Endothelial cell of umbilical vein (primary cell): ENCODE measurements at regions not wholly inside any gene's neighbourhood (a gene's known extent, or its start where the extent isn't known, plus 50 kb on each side); places are given as distances from the start of the nearest gene placed in this dataset.

ENCODE experiments used
- BruUV-seq: library from RNA; stranded (reverse); fragments of 400-500 nt; replicated peaks from 2 replicates; lab custom pipeline; 2021; lab: Mats Ljungman, UMichigan
- CTCF ChIA-PET: fragments of 300-600, 350-600 bp; sonication (Branson Sonifier 250); formaldehyde crosslinking; loops from one replicate; lab custom pipeline; 2021; ENCODE audit warnings: antibody characterized with exemption, inconsistent platforms; lab: Charles Lee
- POLR2A ChIA-PET: fragments of 300-600, 350-600 bp; sonication (Branson Sonifier 250); formaldehyde crosslinking; loops from one replicate; lab custom pipeline; 2021; ENCODE audit warnings: antibody characterized with exemption, inconsistent platforms; lab: Charles Lee
- DNase-seq: peaks from one replicate; pipeline ENCODE4 v3.0.0-alpha.2; 2011; ENCODE audit warnings: low read depth, low spot score
- FAIRE-seq: peaks from 2 replicates; lab custom pipeline; 2011; peaks lifted over from hg19 to GRCh38; lab: Jason Lieb, UNC
- H2AFZ ChIP-seq: 2 replicates; pipeline ENCODE4 v1.6.0; 2012; ENCODE audit warnings: low read depth, low read length, control low read depth, inconsistent platforms
- H3K27ac ChIP-seq: 2 replicates; pipeline ENCODE4 v1.5.1; 2011; ENCODE audit warnings: low read depth, mild to moderate bottlenecking, control low read depth, low read length, moderate library complexity; ENCODE audit not compliant: insufficient read depth
- H3K27me3 ChIP-seq, 2 experiments: 2 replicates each; pipeline versions ENCODE4 v1.6.0 to v1.6.1; 2011; ENCODE audit warnings: low read length in 2 of 2, mixed read lengths in 1 of 2; ENCODE audit not compliant: control insufficient read depth in 2 of 2, insufficient read depth in 2 of 2
- H3K36me3 ChIP-seq, 2 experiments: 2 replicates in 1 of 2; 3 replicates in 1 of 2; pipeline ENCODE4 v1.5.1; 2011; ENCODE audit warnings: low read length in 2 of 2, mild to moderate bottlenecking in 1 of 2, moderate library complexity in 1 of 2; ENCODE audit not compliant: control insufficient read depth in 2 of 2, insufficient read depth in 2 of 2; ENCODE audit errors: extremely low read depth in 1 of 2
- H3K4me1 ChIP-seq: 3 replicates; pipeline ENCODE4 v1.5.1; 2011; ENCODE audit warnings: mild to moderate bottlenecking, low read length; ENCODE audit not compliant: control insufficient read depth, insufficient read depth; ENCODE audit errors: extremely low read depth
- H3K4me2 ChIP-seq: 2 replicates; pipeline ENCODE4 v1.6.1; 2011; ENCODE audit warnings: low read length, control low read depth, mixed read lengths; ENCODE audit not compliant: insufficient read depth
- H3K4me3 ChIP-seq, 3 experiments: fragments of 200-600 bp in 1 of 3; sonication (generic), shearing (Covaris generic) in 1 of 3; replicated peaks in 1 of 3; 2 replicates each; pipeline ENCODE4 v1.5.1; 2011 to 2016; ENCODE audit warnings: control low read depth in 3 of 3, low read length in 3 of 3, mild to moderate bottlenecking in 2 of 3, inconsistent platforms in 1 of 3, low read depth in 1 of 3, moderate library complexity in 1 of 3; ENCODE audit not compliant: insufficient read depth in 1 of 3
- H3K79me2 ChIP-seq: 2 replicates; pipeline ENCODE4 v1.6.0; 2012; ENCODE audit warnings: low read length, inconsistent platforms; ENCODE audit not compliant: control insufficient read depth, insufficient read depth
- H3K9ac ChIP-seq: replicated peaks from 2 replicates; pipeline ENCODE3; 2011; ENCODE audit warnings: low read length, control low read depth; ENCODE audit not compliant: insufficient read depth; ENCODE audit errors: extremely low read depth
- H3K9me1 ChIP-seq: replicated peaks from 3 replicates; pipeline ENCODE4 v1.6.0; 2011; ENCODE audit warnings: mild to moderate bottlenecking, low read length; ENCODE audit not compliant: control insufficient read depth, insufficient read depth; ENCODE audit errors: extremely low read depth
- H3K9me3 ChIP-seq: replicated peaks from 2 replicates; pipeline ENCODE4 v1.5.1; 2012; ENCODE audit warnings: low read length, inconsistent platforms; ENCODE audit not compliant: control insufficient read depth, insufficient read depth
- H4K20me1 ChIP-seq: replicated peaks from 2 replicates; pipeline ENCODE3; 2011; ENCODE audit warnings: mild to moderate bottlenecking, low read length; ENCODE audit not compliant: control insufficient read depth, insufficient read depth; ENCODE audit errors: extremely low read depth
- CTCF ChIP-seq, 2 donors: IDR thresholded peaks; 1 replicate in 1 of 2; 2 replicates in 1 of 2; pipeline ENCODE4 v1.5.1; 2011; ENCODE audit warnings: low read length in 2 of 2, mild to moderate bottlenecking in 2 of 2, moderate library complexity in 2 of 2, control low read depth in 1 of 2, inconsistent platforms in 1 of 2, low read depth in 1 of 2; ENCODE audit not compliant: insufficient read depth in 1 of 2; ENCODE audit errors: extremely low read depth in 1 of 2
- EZH2 ChIP-seq: IDR thresholded peaks from 2 replicates; pipeline ENCODE4 v1.6.1; 2012; ENCODE audit warnings: borderline replicate concordance, low read depth, mild to moderate bottlenecking, moderate library complexity, low read length, inconsistent platforms; ENCODE audit not compliant: severe bottlenecking
- FOS ChIP-seq: IDR thresholded peaks from 2 replicates; pipeline ENCODE4 v1.6.1; 2011; ENCODE audit warnings: mild to moderate bottlenecking, low read length, moderate library complexity, borderline replicate concordance; ENCODE audit not compliant: insufficient read depth
- GATA2 ChIP-seq: IDR thresholded peaks from 2 replicates; pipeline ENCODE4 v1.7.0; 2011; ENCODE audit warnings: low read depth, mild to moderate bottlenecking, moderate library complexity, mixed read lengths, low read length; ENCODE audit not compliant: insufficient read length, insufficient read depth
- JUN ChIP-seq: IDR thresholded peaks from 2 replicates; pipeline ENCODE4 v1.6.1; 2011; ENCODE audit warnings: borderline replicate concordance, low read depth; ENCODE audit not compliant: insufficient read length, insufficient read depth
- MYC ChIP-seq: IDR thresholded peaks from one replicate; pipeline ENCODE4 v1.6.1; 2011; ENCODE audit warnings: mild to moderate bottlenecking, low read depth, low read length
- POLR2A ChIP-seq: IDR thresholded peaks from 2 replicates; pipeline ENCODE4 v1.6.1; 2012; ENCODE audit warnings: low read depth, mild to moderate bottlenecking, control low read depth, low read length
- POLR2AphosphoS5 ChIP-seq: IDR thresholded peaks from 2 replicates; pipeline ENCODE4 v1.6.1; 2012; ENCODE audit warnings: low read depth, mild to moderate bottlenecking, control low read depth, low read length, moderate library complexity; ENCODE audit not compliant: insufficient read depth
- dilution Hi-C: fragments of 300-500 bp; cut with MboI; formaldehyde crosslinking; loops from one replicate; pipeline ENCODE4 v1.15.0; 2019; ENCODE audit warnings: low sequenced_read_pairs; ENCODE audit not compliant: extremely low pct_ligation_motif_present
- intact Hi-C: fragments of 100-400 bp; cut with micrococcal nuclease; formaldehyde crosslinking; loops from one replicate; pipeline ENCODE4 v1.10.0; 2022
- TF ChIP-seq, protein P1 (sequence below): IDR thresholded peaks from 2 replicates; pipeline ENCODE4 v1.6.1; 2011; ENCODE audit not compliant: insufficient read depth, insufficient read length

DNA sequence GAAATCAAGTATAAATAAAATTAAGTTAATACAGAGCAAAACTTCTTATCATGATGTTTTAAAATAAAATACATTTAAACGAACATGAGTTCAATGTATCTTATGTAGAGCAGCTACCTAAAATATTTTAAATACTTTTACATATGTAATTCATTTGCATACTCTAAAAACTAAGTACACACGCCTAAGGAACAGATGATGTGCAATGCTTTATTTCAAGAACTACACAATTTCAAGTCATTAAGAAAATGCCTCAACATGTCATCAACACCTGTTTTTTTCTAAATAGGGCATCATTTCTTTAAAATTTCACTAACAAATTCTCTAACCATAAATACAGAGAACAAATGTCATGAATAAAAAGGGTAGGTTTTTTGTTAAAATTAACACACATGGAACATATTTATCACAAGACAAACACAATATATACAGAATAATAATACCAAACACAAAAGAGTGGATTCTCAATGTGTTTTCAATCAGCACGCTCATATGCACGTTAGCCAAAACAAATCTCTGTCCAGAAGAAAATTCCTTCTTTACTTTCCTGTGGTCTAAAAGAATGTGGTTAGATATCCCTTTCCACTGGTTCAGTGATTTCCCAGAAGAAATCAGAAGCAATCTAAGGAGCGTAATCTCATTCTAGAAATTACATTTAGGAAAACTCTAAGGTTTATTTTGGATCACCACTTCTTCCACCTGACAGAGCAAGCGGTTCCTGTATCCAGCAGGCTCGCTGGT, 73.0 kb upstream of the PFKP start:
- Histone ChIP-seq H3K9me1 (no peaks in the 10 kb centered on the region), H3K9ac (no peak overlapping the region), H3K36me3 (no peaks in the 10 kb centered on the region), H4K20me1 (no peaks in the 10 kb centered on the region), H3K4me1 (no peaks in the 10 kb centered on the region), H3K27ac (no peak overlapping the region), H3K4me2 (no peak overlapping the region), H2AFZ (no peak overlapping the region), H3K79me2 (no peaks in the 10 kb centered on the region), H3K9me3 (no peaks in the 10 kb centered on the region), H3K27me3 (peaks cover 4 to 8% of the 10 kb centered on the region in 2 experiments), H3K4me3 (no peak overlapping the region)
- BruUV-seq: no TSS peak
- POLR2A ChIA-PET: no interaction called here
- TF ChIP-seq CTCF (IDR thresholded peaks at IDR 0.05; ENCODE audit: extremely low read depth in 1 of 2, insufficient read depth in 1 of 2, low read depth in 1 of 2, low read length in 2 of 2): no peak
- TF ChIP-seq EZH2: no peak
- TF ChIP-seq GATA2: no peak
- TF ChIP-seq POLR2A: no peak
- no peak for TF ChIP-seq POLR2AphosphoS5
- no peak for TF ChIP-seq JUN
- no peak for TF ChIP-seq FOS
- TF ChIP-seq MYC: no peak
- TF ChIP-seq, protein P1, sequence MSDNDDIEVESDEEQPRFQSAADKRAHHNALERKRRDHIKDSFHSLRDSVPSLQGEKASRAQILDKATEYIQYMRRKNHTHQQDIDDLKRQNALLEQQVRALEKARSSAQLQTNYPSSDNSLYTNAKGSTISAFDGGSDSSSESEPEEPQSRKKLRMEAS: no peak
- CTCF ChIA-PET: interaction anchor here (1.0 kb wide), 1 partner anchor 49 kb away, joined by 3 read pairs; no protein-coding TSS in a partner anchor
- DNase-seq (no peak), FAIRE-seq (no peak)
- dilution Hi-C loops: no loop called here
- intact Hi-C loops: no loop called here
